ENCODE measurements at regions not wholly inside any gene's neighbourhood (a gene's known extent, or its start where the extent isn't known, plus 50 kb on each side); places are given as distances from the start of the nearest gene placed in this dataset.

GRCh38 chr18:40355726-40356125 lies 1599.3 kb upstream of the PIK3C3 start:
- TF ChIP-seq TAF1 (IDR thresholded peaks at IDR 0.05; ENCODE audit: borderline replicate concordance, insufficient read depth, low read length) (no peak), POLR2AphosphoS5 (IDR thresholded peaks at IDR 0.05; ENCODE audit: low read depth, low read length) (no peak), FOXP2 (optimal IDR thresholded peaks at IDR 0.05; ENCODE audit: borderline replicate concordance, extremely low read depth, extremely low read length, insufficient read depth) (no peak), SIN3A (IDR thresholded peaks at IDR 0.05; ENCODE audit: borderline replicate concordance, insufficient read depth, low read length) (no peak), REST (IDR thresholded peaks at IDR 0.05; ENCODE audit: insufficient read depth in 1 of 2, low read depth in 2 of 2, low read length in 2 of 2) (no peak)

GRCh38 chr18:40348196-40348595 lies 1606.8 kb upstream of the PIK3C3 start:
- TF ChIP-seq TAF1 (IDR thresholded peaks at IDR 0.05; ENCODE audit: borderline replicate concordance, insufficient read depth, low read length): no peak
- no peak for TF ChIP-seq REST (IDR thresholded peaks at IDR 0.05; ENCODE audit: insufficient read depth in 1 of 2, low read depth in 2 of 2, low read length in 2 of 2)
- TF ChIP-seq POLR2AphosphoS5 (IDR thresholded peaks at IDR 0.05; ENCODE audit: low read depth, low read length): no peak
- no peak for TF ChIP-seq SIN3A (IDR thresholded peaks at IDR 0.05; ENCODE audit: borderline replicate concordance, insufficient read depth, low read length)
- no peak for TF ChIP-seq FOXP2 (optimal IDR thresholded peaks at IDR 0.05; ENCODE audit: borderline replicate concordance, extremely low read depth, extremely low read length, insufficient read depth)

- no peak for TF ChIP-seq FOXP2 (optimal IDR thresholded peaks at IDR 0.05; ENCODE audit: borderline replicate concordance, extremely low read depth, extremely low read length, insufficient read depth)
- TF ChIP-seq SIN3A (IDR thresholded peaks at IDR 0.05; ENCODE audit: borderline replicate concordance, insufficient read depth, low read length): no peak
- TF ChIP-seq REST (IDR thresholded peaks at IDR 0.05; ENCODE audit: insufficient read depth in 1 of 2, low read depth in 2 of 2, low read length in 2 of 2): no peak
- TF ChIP-seq POLR2AphosphoS5 (IDR thresholded peaks at IDR 0.05; ENCODE audit: low read depth, low read length): no peak
- TF ChIP-seq TAF1 (IDR thresholded peaks at IDR 0.05; ENCODE audit: borderline replicate concordance, insufficient read depth, low read length): no peak
These were observed 1607.8 kb upstream of the PIK3C3 start for GRCh38 chr18:40347261-40347660.

- TF ChIP-seq REST (IDR thresholded peaks at IDR 0.05; ENCODE audit: insufficient read depth in 1 of 2, low read depth in 2 of 2, low read length in 2 of 2): no peak
- TF ChIP-seq SIN3A (IDR thresholded peaks at IDR 0.05; ENCODE audit: borderline replicate concordance, insufficient read depth, low read length): no peak
- no peak for TF ChIP-seq POLR2AphosphoS5 (IDR thresholded peaks at IDR 0.05; ENCODE audit: low read depth, low read length)
- TF ChIP-seq FOXP2 (optimal IDR thresholded peaks at IDR 0.05; ENCODE audit: borderline replicate concordance, extremely low read depth, extremely low read length, insufficient read depth): no peak
These were observed 1608.9 kb upstream of the PIK3C3 start for GRCh38 chr18:40346146-40346545.

- TF ChIP-seq SIN3A (IDR thresholded peaks at IDR 0.05; ENCODE audit: borderline replicate concordance, insufficient read depth, low read length) (no peak), FOXP2 (optimal IDR thresholded peaks at IDR 0.05; ENCODE audit: borderline replicate concordance, extremely low read depth, extremely low read length, insufficient read depth) (no peak), POLR2AphosphoS5 (IDR thresholded peaks at IDR 0.05; ENCODE audit: low read depth, low read length) (no peak), REST (IDR thresholded peaks at IDR 0.05; ENCODE audit: insufficient read depth in 1 of 2, low read depth in 2 of 2, low read length in 2 of 2) (no peak), TAF1 (IDR thresholded peaks at IDR 0.05; ENCODE audit: borderline replicate concordance, insufficient read depth, low read length) (no peak)
These were observed 1613.3 kb upstream of the PIK3C3 start for GRCh38 chr18:40341701-40342100.

All from PFSK-1 (cell line).